ENCODE measurements at regions not wholly inside any gene's neighbourhood (a gene's known extent, or its start where the extent isn't known, plus 50 kb on each side); places are given as distances from the start of the nearest gene placed in this dataset.

DNA sequence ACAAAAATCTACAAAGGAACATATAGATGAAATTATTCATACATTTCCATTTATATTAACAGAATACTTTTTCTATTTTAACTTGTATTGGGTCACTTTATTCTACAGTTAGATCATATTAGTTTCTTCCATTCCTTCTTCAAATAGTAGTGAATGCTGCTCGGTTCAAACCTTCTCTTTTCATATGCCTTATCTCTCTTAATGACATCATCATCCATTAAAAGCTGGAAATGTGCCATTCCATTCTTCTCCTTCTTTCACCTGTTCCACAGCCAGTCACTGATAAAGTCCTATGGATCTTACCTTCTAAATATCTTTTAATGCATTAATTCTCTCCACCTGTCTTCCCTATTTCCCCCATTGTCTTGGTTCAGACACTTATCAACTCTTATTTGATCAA, 358.0 kb upstream of the POU1F1 start:
- FAIRE-seq, result no peak
- H3K36me3 ChIP-seq, result no peaks in the 10 kb centered on the region
- 21% methylated on average over 1 of the region's 1 CpG for WGBS, 2 donors
- DNase-seq, result no peak
- no peak overlapping the region for H3K27ac ChIP-seq
- H3K9me3 ChIP-seq, result no peaks in the 10 kb centered on the region
- TF ChIP-seq, protein P1, sequence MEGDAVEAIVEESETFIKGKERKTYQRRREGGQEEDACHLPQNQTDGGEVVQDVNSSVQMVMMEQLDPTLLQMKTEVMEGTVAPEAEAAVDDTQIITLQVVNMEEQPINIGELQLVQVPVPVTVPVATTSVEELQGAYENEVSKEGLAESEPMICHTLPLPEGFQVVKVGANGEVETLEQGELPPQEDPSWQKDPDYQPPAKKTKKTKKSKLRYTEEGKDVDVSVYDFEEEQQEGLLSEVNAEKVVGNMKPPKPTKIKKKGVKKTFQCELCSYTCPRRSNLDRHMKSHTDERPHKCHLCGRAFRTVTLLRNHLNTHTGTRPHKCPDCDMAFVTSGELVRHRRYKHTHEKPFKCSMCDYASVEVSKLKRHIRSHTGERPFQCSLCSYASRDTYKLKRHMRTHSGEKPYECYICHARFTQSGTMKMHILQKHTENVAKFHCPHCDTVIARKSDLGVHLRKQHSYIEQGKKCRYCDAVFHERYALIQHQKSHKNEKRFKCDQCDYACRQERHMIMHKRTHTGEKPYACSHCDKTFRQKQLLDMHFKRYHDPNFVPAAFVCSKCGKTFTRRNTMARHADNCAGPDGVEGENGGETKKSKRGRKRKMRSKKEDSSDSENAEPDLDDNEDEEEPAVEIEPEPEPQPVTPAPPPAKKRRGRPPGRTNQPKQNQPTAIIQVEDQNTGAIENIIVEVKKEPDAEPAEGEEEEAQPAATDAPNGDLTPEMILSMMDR (IDR thresholded peaks at IDR 0.05), result no peak
- H3K4me1 ChIP-seq, result no peaks in the 10 kb centered on the region
- no peaks in the 10 kb centered on the region for H3K27me3 ChIP-seq
- intact Hi-C loops (cut with DNase I), result no loop called here
- no peak overlapping the region for H3K4me3 ChIP-seq
- ATAC-seq, result no peak

DNA sequence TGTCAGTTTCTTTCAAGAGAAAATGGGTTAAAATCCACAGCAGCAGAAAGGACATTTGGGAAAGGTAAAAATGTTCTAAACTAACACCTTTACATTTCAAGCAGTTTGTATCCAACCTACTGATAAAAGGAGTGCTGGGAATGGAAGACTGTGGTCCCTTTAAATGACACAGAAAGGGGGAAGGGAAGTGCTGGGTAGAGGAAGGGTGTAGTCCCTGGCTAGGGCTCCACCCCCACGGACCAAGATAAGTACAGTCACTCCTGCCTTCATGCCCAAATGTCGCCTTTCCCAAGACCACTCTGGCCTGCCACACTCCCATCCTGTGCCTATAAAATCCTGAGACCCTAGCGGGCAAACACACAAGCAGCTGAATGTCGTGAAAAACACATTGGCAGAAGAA, 350.9 kb upstream of the POU1F1 start:
- H3K27ac ChIP-seq, result no peak overlapping the region
- H3K4me3 ChIP-seq, result no peak overlapping the region
- H3K9me3 ChIP-seq, result no peaks in the 10 kb centered on the region
- H3K4me1 ChIP-seq, result no peaks in the 10 kb centered on the region
- DNase-seq (no peak), FAIRE-seq (no peak), ATAC-seq (no peak)
- TF ChIP-seq, protein P1 (IDR thresholded peaks at IDR 0.05), result no peak
- 55 to 58% methylated on average over 4 of the region's 4 CpGs for WGBS, 2 donors
- no peaks in the 10 kb centered on the region for H3K36me3 ChIP-seq
- intact Hi-C loops (cut with DNase I), result no loop called here
- H3K27me3 ChIP-seq, result no peaks in the 10 kb centered on the region

DNA sequence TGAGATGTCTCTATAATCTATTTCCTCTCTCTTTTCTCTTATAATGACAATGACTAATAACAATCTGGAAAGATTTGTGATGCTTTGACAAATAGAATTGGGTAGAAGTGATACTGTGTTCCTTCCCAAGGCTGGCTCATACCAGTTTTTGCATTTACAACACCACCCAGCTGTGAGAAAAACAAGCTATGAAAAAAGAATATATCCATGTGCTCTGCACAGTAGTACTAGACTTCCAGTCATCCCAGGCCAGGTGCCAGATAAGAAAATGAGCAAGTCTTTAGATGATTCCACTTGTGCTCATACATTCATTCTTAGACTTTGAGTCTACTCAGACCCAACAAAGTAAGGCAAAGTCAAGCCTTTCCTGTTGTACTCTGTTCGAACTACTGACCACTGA, 350.2 kb upstream of the POU1F1 start:
- intact Hi-C loops (cut with DNase I), result no loop called here
- 71 to 80% methylated on average over 1 of the region's 1 CpG for WGBS, 2 donors
- no peak overlapping the region for H3K4me3 ChIP-seq
- H3K4me1 ChIP-seq, result no peaks in the 10 kb centered on the region
- no peaks in the 10 kb centered on the region for H3K27me3 ChIP-seq
- DNase-seq (no peak), ATAC-seq (no peak), FAIRE-seq (no peak)
- H3K36me3 ChIP-seq, result no peaks in the 10 kb centered on the region
- H3K9me3 ChIP-seq, result no peaks in the 10 kb centered on the region
- TF ChIP-seq, protein P1 (IDR thresholded peaks at IDR 0.05), result no peak
- H3K27ac ChIP-seq, result no peak overlapping the region

DNA sequence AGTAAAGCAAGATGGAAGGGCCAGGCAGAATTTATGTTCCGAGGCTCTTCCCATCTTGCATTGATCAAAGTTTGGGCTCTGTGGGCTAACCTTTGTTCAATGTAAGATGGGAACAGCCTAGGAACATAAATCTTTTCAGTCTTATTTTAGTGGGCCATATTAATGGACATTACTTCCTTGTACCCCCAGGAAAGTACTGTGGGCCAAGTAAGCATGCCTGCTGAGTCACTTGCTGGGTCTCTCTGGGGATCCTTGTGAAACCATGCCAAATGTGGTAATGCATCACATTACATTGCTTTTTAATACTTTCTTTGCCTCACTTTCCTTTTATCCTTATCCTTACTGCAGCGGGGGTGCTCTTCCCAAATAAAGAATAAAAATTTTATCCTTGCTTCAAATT, 349.5 kb upstream of the POU1F1 start:
- Histone ChIP-seq H3K9me3 (no peaks in the 10 kb centered on the region), H3K4me3 (no peak overlapping the region), H3K27me3 (no peaks in the 10 kb centered on the region), H3K4me1 (no peaks in the 10 kb centered on the region), H3K36me3 (no peaks in the 10 kb centered on the region), H3K27ac (no peak overlapping the region)
- ATAC-seq (no peak), FAIRE-seq (no peak), DNase-seq (no peak)
- 79% methylated on average over 2 of the region's 2 CpGs for WGBS, 2 donors
- intact Hi-C loops (cut with DNase I), result no loop called here
- TF ChIP-seq, protein P1 (IDR thresholded peaks at IDR 0.05), result no peak

DNA sequence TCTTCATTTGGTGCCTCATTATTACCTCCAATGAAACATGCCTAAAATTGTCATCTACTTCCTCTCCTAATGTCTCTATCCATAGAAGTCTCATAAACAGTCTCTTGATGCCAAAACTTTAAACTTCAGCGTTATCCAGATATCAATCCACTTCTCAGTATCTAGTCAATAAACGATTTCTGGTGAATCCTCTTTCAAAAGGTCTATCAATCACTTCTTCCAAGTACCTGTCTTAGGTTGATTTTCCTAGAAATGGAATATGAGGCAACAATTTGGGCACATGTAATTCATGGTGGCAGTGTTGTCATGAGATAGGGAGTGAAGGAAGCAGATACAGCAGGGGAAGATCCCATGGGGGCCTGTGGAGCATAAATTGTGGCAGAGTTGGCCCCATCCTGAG, 348.5 kb upstream of the POU1F1 start:
- no peaks in the 10 kb centered on the region for H3K36me3 ChIP-seq
- ATAC-seq (no peak), DNase-seq (no peak), FAIRE-seq (no peak)
- no peaks in the 10 kb centered on the region for H3K27me3 ChIP-seq
- no peak overlapping the region for H3K27ac ChIP-seq
- no peaks in the 10 kb centered on the region for H3K9me3 ChIP-seq
- intact Hi-C loops (cut with DNase I), result no loop called here
- TF ChIP-seq, protein P1 (IDR thresholded peaks at IDR 0.05), result no peak
- no peaks in the 10 kb centered on the region for H3K4me1 ChIP-seq
- H3K4me3 ChIP-seq, result no peak overlapping the region
- WGBS, 2 donors, result 51 to 66% methylated on average over 2 of the region's 2 CpGs

Measured in pancreas (tissue), 10 donors.